Esophagus muscularis mucosa (tissue), 4 donors: ENCODE measurements at regions not wholly inside any gene's neighbourhood (a gene's known extent, or its start where the extent isn't known, plus 50 kb on each side); places are given as distances from the start of the nearest gene placed in this dataset.

ENCODE experiments used
- DNase-seq: peaks from one replicate; pipeline ENCODE4 v3.0.0-alpha.2; 2017; ENCODE audit errors: extremely low spot score
- H3K27ac ChIP-seq, 4 donors: fragments of 200-600 bp; sonication (generic); replicated peaks in 1 of 4; 1 replicate in 3 of 4; 2 replicates in 1 of 4; pipeline ENCODE4 v1.5.1; 2016 to 2019; ENCODE audit warnings: mild to moderate bottlenecking in 1 of 4
- H3K27me3 ChIP-seq, 4 donors: fragments of 200-600 bp; sonication (generic); one replicate each; pipeline versions ENCODE4 v1.5.1 to v1.6.0; 2016 to 2019
- H3K36me3 ChIP-seq, 4 donors: fragments of 200-600 bp; sonication (generic); one replicate each; pipeline ENCODE4 v1.5.1; 2016 to 2019
- H3K4me1 ChIP-seq, 4 donors: fragments of 200-600 bp; sonication (generic); one replicate each; pipeline ENCODE4 v1.5.1; 2016 to 2019
- H3K4me3 ChIP-seq, 4 donors: fragments of 200-600 bp; sonication (generic); 1 replicate in 2 of 4; 2 replicates in 2 of 4; pipeline ENCODE4 v1.5.1; 2016 to 2019; ENCODE audit warnings: mild to moderate bottlenecking in 4 of 4, moderate library complexity in 1 of 4
- H3K9me3 ChIP-seq, 4 donors: fragments of 200-600 bp; sonication (generic); 1 replicate in 3 of 4; 2 replicates in 1 of 4; pipeline ENCODE4 v1.5.1; 2016 to 2019
- EP300 ChIP-seq: sonication (generic); formaldehyde crosslinking; IDR thresholded peaks from one replicate; pipeline ENCODE4 v1.6.1; 2017; ENCODE audit warnings: antibody characterized with exemption
- POLR2A ChIP-seq: fragments of 450-650 bp; IDR thresholded peaks from one replicate; pipeline ENCODE4 v1.6.1; 2017; ENCODE audit warnings: antibody characterized with exemption, moderate library complexity, mild to moderate bottlenecking, low read depth
- POLR2AphosphoS5 ChIP-seq, 2 donors: sonication (generic); formaldehyde crosslinking; IDR thresholded peaks; one replicate each; pipeline ENCODE4 v1.6.1; 2017; ENCODE audit warnings: antibody characterized with exemption in 2 of 2
- WGBS: methylation state at CpG from one replicate; pipeline ENCODE4 v1.1.5; 2018; 5-methylcytosine and 5-hydroxymethylcytosine counted together
- intact Hi-C: fragments of 100-400 bp; cut with DNase I; formaldehyde crosslinking; loops from one replicate; pipeline ENCODE4 v1.15.1; 2023
- TF ChIP-seq, protein P1 (sequence below), 3 experiments: fragments of 200-600 bp in 2 of 3; fragments of 450-650 bp in 1 of 3; sonication (generic) in 2 of 3; IDR thresholded peaks; one replicate each; pipeline ENCODE4 v1.5.1; 2017 to 2019; ENCODE audit warnings: antibody characterized with exemption in 3 of 3, mild to moderate bottlenecking in 2 of 3, moderate library complexity in 1 of 3

DNA sequence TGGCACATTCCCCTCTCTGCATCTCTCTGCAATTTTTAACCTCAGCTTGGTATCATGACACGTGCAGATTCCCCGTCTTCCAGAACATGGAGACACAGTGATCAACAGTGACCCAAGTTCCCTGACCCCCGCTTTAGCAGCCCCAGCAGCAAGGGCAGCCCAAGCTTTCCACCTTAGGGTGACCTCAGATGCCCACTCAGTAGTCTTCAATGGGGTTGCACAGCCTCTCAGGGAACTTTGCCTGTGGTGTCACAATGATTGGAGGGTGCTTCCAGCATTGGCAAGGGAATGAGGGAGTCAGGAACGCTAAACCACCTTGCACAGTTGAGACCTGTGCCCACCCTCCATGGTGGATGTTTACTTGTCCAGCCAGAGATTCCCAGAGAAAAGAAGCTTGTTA, 287.1 kb upstream of the CDH4 start:
- Histone ChIP-seq H3K4me3 (no peak overlapping the region), H3K9me3 (no peaks in the 10 kb centered on the region)
- WGBS = 83% methylated on average over 4 of the region's 4 CpGs

DNA sequence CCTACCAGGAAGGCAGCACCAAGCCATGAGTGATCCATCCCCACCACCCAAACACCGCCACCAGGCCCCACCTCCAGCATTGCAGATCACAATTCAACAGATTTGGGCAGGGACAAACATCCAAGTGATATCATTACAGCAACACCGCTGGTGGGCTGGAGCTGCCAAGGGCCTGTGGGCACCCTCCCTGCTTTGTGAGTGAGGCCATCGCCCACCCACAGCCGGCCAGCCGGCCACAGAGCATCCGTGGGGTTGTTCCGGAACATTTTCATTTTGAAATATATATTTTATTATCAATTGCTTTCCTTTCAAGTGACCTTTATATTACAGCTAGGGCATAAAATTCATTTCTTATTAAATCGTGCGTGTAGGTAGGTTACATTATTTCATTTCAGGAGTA, 286.0 kb upstream of the CDH4 start:
- DNase-seq = no peak
- H3K4me1 ChIP-seq = peaks cover 0 to 21% (median 15%) of the 10 kb centered on the region in 4 donors
- no peak overlapping the region for H3K4me3 ChIP-seq
- WGBS = 77% methylated on average over 9 of the region's 9 CpGs
- no peaks in the 10 kb centered on the region for H3K36me3 ChIP-seq
- H3K27me3 ChIP-seq = no peaks in the 10 kb centered on the region
- intact Hi-C loops = no loop called here
- no peaks in the 10 kb centered on the region for H3K9me3 ChIP-seq
- H3K27ac ChIP-seq = no peak overlapping the region
- TF ChIP-seq POLR2A (no peak), POLR2AphosphoS5 (IDR thresholded peaks at IDR 0.05) (no peak), EP300 (no peak)
- TF ChIP-seq, protein P1, sequence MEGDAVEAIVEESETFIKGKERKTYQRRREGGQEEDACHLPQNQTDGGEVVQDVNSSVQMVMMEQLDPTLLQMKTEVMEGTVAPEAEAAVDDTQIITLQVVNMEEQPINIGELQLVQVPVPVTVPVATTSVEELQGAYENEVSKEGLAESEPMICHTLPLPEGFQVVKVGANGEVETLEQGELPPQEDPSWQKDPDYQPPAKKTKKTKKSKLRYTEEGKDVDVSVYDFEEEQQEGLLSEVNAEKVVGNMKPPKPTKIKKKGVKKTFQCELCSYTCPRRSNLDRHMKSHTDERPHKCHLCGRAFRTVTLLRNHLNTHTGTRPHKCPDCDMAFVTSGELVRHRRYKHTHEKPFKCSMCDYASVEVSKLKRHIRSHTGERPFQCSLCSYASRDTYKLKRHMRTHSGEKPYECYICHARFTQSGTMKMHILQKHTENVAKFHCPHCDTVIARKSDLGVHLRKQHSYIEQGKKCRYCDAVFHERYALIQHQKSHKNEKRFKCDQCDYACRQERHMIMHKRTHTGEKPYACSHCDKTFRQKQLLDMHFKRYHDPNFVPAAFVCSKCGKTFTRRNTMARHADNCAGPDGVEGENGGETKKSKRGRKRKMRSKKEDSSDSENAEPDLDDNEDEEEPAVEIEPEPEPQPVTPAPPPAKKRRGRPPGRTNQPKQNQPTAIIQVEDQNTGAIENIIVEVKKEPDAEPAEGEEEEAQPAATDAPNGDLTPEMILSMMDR (IDR thresholded peaks at IDR 0.05) = no peak

More for the DNA sequence above, 287.1 kb upstream of the CDH4 start:
- no peaks in the 10 kb centered on the region for H3K36me3 ChIP-seq
- H3K4me1 ChIP-seq = peaks cover 0 to 21% (median 15%) of the 10 kb centered on the region in 4 donors
- TF ChIP-seq, protein P1 (IDR thresholded peaks at IDR 0.05) = no peak
- TF ChIP-seq POLR2A (no peak), POLR2AphosphoS5 (IDR thresholded peaks at IDR 0.05) (no peak), EP300 (no peak)
- DNase-seq = no peak
- intact Hi-C loops = no loop called here
- H3K27me3 ChIP-seq = no peaks in the 10 kb centered on the region
- no peak overlapping the region for H3K27ac ChIP-seq

DNA sequence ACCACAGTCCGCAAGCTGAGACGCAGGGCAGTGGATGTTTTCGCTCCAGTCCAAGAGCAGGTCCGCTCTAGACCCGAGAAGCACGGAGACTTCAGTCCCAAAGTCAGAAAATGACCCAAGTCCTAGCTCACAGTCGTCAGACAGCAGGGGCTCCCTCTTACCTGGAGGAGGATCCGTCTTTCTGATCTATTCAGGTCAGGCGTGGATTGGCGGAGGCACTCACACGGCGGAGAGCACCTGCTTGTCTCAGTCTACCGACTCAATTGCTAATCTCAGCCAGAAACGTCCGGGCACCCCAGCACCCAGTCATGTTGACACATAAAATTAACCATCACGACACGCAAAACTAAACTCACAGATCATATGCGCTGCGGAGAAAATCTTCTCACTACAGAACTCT, 285.3 kb upstream of the CDH4 start:
- Histone ChIP-seq H3K27me3 (no peaks in the 10 kb centered on the region), H3K4me3 (no peak overlapping the region), H3K9me3 (no peaks in the 10 kb centered on the region), H3K36me3 (no peaks in the 10 kb centered on the region), H3K4me1 (peaks cover 0 to 21% (median 15%) of the 10 kb centered on the region in 4 donors), H3K27ac (no peak overlapping the region)
- DNase-seq = no peak
- 95% methylated on average over 19 of the region's 19 CpGs for WGBS
- TF ChIP-seq EP300 (no peak), POLR2A (no peak), POLR2AphosphoS5 (IDR thresholded peaks at IDR 0.05) (no peak)
- TF ChIP-seq, protein P1 (IDR thresholded peaks at IDR 0.05) = no peak
- intact Hi-C loops = no loop called here

DNA sequence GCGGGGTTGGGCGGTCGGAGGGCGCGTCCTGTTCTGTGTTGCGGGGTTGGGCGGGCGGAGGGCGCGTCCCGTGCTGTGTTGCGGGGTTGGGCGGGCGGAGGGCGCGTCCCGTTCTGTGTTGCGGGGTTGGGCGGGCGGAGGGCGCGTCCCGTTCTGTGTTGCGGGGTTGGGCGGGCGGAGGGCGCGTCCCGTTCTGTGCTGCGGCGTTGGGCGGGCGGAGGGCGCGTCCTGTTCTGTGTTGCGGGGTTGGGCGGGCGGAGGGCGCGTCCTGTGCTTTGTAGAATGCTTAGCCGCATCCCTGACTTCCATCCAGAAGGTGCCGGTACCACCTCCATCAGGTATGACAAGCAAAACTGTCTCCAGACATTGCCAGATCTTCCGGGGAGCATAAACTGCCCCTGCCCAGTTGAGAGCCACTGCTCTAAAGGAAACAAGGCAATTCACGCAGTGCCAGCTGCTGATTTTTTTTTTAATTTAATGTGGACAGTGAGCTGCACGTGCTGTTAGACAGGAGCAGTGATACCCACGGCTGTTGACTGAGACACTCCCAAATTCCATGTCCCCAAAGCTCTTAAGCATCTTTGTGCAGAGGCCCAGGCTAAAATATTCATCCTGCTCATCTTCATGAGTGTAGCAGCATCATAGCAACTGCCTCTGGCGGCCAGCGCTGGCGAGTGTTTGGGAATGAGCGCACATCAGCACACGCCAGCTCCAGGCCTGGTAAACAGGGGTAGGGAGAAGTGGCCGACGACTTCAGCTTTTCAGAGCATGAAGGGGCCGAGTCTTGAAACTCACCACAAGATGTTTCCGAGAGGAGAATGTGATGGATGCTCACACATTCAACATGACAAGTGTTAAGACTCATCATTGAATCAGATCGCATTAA, 284.4 kb upstream of the CDH4 start:
- DNase-seq = no peak
- TF ChIP-seq POLR2A (no peak), POLR2AphosphoS5 (IDR thresholded peaks at IDR 0.05) (no peak)
- TF ChIP-seq, protein P1 (IDR thresholded peaks at IDR 0.05) = no peak
- intact Hi-C loops = no loop called here
- Histone ChIP-seq H3K36me3 (no peaks in the 10 kb centered on the region), H3K27ac (no peak overlapping the region), H3K4me3 (no peak overlapping the region), H3K9me3 (no peaks in the 10 kb centered on the region), H3K4me1 (peaks cover 0 to 17% (median 14%) of the 10 kb centered on the region in 4 donors), H3K27me3 (no peaks in the 10 kb centered on the region)
- 77% methylated on average over 46 of the region's 56 CpGs for WGBS
